Neural progenitor cell (in vitro differentiated cells): ENCODE measurements at regions not wholly inside any gene's neighbourhood (a gene's known extent, or its start where the extent isn't known, plus 50 kb on each side); places are given as distances from the start of the nearest gene placed in this dataset.

Source experiments
- CTCF ChIP-seq: fragments of 200-600 bp; sonication (generic); IDR thresholded peaks from 2 replicates; pipeline ENCODE4 v1.5.1; 2017; ENCODE audit warnings: antibody characterized with exemption, mild to moderate bottlenecking
- EZH2 ChIP-seq: fragments of 200-600 bp; sonication (generic); IDR thresholded peaks from 2 replicates; pipeline ENCODE4 v1.6.1; 2017; ENCODE audit warnings: antibody characterized with exemption, mild to moderate bottlenecking, moderate library complexity

GRCh38 chr12:7571257-7571656 lies 67.7 kb upstream of the CD163 start:
- TF ChIP-seq CTCF, result no peak
- no peak for TF ChIP-seq EZH2
